HL-60 (cell line): ENCODE measurements at regions not wholly inside any gene's neighbourhood (a gene's known extent, or its start where the extent isn't known, plus 50 kb on each side); places are given as distances from the start of the nearest gene placed in this dataset.

ENCODE experiments used
- DNase-seq, 2 experiments: peaks; one replicate each; pipeline ENCODE4 v3.0.0-alpha.2; 2010 to 2020; ENCODE audit warnings: low read depth in 1 of 2, low spot score in 1 of 2
- H3K27ac ChIP-seq: fragments of 250-450 bp; sonication (Bioruptor Pico); replicated peaks from 2 replicates; pipeline ENCODE4 v1.5.1; 2020; ENCODE audit warnings: mild to moderate bottlenecking, moderate library complexity
- H3K27me3 ChIP-seq: fragments of 250-450 bp; sonication (Bioruptor Pico); 2 replicates; pipeline ENCODE4 v1.5.1; 2021; ENCODE audit warnings: mild to moderate bottlenecking, moderate library complexity; ENCODE audit not compliant: insufficient read depth, poor library complexity, severe bottlenecking
- H3K4me3 ChIP-seq: replicated peaks from 2 replicates; pipeline ENCODE4 v1.5.1; 2011; ENCODE audit warnings: mild to moderate bottlenecking, control low read depth, low read length; ENCODE audit not compliant: insufficient read depth
- GABPA ChIP-seq: IDR thresholded peaks from 2 replicates; pipeline ENCODE4 v1.6.1; 2012; ENCODE audit warnings: low read depth
- POLR2AphosphoS5 ChIP-seq: IDR thresholded peaks from 2 replicates; pipeline ENCODE4 v1.6.1; 2012; ENCODE audit warnings: low read depth
- SPI1 ChIP-seq: IDR thresholded peaks from 2 replicates; pipeline ENCODE4 v1.6.1; 2012; ENCODE audit warnings: low read depth, mild to moderate bottlenecking, borderline replicate concordance
- TF ChIP-seq, protein P1 (sequence below): IDR thresholded peaks from 2 replicates; pipeline ENCODE4 v1.6.1; 2012; ENCODE audit warnings: low read depth; ENCODE audit not compliant: insufficient replicate concordance
- TF ChIP-seq, protein P2 (sequence below): IDR thresholded peaks from one replicate; pipeline ENCODE4 v1.5.1; 2011; ENCODE audit warnings: low read length, control low read depth, inconsistent platforms; ENCODE audit not compliant: insufficient read depth

DNA sequence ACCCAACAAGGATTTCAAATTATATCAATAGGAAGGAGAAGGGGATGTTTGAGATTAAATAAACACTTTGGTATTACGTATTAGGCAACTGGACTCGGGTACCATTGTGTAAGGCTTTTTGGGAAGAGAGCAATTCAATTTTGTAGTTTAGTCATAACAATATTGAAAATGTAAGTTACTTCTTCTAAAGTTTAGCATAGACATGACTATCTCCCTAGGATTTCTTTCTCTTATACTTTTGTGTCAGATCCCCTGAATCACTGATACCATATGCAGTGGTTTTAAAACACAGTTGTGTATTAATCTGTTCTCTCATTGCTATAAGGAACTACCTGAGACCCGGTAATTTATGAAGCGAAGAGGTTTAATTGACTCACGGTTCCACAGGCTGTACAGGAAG, 123.8 kb upstream of the FAM9C start:
- no peak for DNase-seq
- TF ChIP-seq SPI1: no peak
- no peak for TF ChIP-seq GABPA

DNA sequence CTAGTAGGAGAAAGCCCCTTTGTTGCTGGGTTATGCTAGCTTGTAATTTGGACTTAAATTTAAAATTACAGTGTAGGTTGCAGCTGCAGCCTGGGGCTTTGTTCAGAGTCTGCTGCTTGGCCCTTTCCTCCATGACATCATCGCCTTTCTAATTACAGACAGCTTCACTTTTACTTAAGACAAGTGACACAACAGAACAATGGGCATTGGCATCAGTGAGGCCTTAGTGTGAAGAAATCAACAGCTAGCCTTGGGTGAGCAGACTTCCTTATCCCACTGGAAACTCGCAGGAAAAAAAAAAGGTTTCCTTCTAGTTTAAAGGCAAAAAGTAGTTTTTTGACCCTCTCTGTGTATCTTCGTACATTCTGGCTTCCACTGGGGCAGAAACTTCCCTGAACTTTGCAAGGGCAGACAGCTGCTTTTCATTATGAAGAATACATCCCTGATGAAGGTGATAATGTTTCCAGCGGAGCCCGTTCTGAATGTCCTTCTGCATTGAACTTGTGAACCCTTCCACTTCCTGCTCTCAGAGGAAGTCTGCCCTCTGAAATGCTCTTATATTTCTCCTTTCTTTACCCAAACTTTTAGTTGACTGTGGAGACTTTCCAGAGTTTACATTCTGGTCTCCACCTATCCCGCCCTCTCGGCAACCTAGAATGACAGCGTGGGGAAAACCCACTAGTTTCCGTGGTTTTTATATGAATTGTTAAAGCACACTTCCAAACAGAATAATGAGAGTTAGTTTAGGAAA, 123.2 kb upstream of the FAM9C start:
- Histone ChIP-seq H3K27me3 (no peaks in the 10 kb centered on the region), H3K4me3 (no peak overlapping the region), H3K27ac (peak overlapping the region; percentile 22; the same call in 1 of the 2 replicates)
- DNase-seq: peak; percentile 14 to 18
- TF ChIP-seq POLR2AphosphoS5 (no peak), GABPA (0 out of 2 replicates have a peak, but pooled peaks have one; percentile 5), SPI1 (peak; percentile 12; the same call in 1 of the 2 replicates)

More for the DNA sequence above, 123.8 kb upstream of the FAM9C start:
- no peaks in the 10 kb centered on the region for H3K27me3 ChIP-seq
- peak overlapping the region; percentile 22; the same call in 1 of the 2 replicates for H3K27ac ChIP-seq
- H3K4me3 ChIP-seq: no peak overlapping the region

DNA sequence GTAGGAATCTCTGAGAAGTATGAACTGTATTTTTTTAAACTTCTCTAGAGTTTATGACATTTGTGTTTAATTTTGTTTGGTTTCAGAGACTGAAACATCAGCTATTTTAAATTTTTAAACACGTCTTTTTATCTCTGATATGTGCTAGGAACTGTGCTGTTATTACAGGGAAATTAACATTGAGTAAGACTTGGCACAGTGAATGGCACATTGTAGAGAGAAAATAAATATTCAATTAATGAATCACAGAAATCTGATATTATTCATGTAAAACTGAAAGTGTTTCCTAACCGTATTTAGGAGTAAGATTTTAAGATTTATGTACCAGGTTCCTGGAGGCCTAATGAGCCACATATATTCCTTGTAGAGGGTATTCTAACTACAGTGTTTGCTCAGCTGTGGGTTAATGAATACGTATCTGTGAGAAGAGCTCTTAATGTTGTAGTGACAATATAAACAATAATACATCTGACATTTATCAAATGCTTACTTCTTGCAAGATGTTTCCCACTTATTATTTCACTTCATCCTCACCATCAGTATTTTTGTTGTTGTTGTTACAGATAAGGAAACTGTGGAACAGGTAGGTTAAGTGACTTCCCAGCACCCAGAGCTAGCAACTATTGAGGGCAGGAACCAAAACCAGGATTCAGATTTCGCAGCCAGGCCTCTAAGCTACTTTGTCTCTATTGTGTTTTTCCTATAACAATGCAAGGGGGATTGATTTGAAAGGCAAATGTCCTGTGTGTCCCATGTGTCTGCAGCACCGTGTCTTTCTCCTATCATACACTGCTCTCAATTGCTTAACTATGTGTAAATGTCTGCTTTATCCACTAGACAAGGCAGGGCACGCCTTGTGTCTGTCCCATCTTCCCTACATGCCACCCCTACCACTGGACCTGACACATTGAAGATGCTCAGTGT, 121.1 kb upstream of the FAM9C start:
- no peak for DNase-seq
- Histone ChIP-seq H3K27ac (no peak overlapping the region), H3K27me3 (no peaks in the 10 kb centered on the region), H3K4me3 (no peak overlapping the region)
- TF ChIP-seq, protein P1, sequence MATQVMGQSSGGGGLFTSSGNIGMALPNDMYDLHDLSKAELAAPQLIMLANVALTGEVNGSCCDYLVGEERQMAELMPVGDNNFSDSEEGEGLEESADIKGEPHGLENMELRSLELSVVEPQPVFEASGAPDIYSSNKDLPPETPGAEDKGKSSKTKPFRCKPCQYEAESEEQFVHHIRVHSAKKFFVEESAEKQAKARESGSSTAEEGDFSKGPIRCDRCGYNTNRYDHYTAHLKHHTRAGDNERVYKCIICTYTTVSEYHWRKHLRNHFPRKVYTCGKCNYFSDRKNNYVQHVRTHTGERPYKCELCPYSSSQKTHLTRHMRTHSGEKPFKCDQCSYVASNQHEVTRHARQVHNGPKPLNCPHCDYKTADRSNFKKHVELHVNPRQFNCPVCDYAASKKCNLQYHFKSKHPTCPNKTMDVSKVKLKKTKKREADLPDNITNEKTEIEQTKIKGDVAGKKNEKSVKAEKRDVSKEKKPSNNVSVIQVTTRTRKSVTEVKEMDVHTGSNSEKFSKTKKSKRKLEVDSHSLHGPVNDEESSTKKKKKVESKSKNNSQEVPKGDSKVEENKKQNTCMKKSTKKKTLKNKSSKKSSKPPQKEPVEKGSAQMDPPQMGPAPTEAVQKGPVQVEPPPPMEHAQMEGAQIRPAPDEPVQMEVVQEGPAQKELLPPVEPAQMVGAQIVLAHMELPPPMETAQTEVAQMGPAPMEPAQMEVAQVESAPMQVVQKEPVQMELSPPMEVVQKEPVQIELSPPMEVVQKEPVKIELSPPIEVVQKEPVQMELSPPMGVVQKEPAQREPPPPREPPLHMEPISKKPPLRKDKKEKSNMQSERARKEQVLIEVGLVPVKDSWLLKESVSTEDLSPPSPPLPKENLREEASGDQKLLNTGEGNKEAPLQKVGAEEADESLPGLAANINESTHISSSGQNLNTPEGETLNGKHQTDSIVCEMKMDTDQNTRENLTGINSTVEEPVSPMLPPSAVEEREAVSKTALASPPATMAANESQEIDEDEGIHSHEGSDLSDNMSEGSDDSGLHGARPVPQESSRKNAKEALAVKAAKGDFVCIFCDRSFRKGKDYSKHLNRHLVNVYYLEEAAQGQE: no peak
- no peak for TF ChIP-seq GABPA
- TF ChIP-seq, protein P2, sequence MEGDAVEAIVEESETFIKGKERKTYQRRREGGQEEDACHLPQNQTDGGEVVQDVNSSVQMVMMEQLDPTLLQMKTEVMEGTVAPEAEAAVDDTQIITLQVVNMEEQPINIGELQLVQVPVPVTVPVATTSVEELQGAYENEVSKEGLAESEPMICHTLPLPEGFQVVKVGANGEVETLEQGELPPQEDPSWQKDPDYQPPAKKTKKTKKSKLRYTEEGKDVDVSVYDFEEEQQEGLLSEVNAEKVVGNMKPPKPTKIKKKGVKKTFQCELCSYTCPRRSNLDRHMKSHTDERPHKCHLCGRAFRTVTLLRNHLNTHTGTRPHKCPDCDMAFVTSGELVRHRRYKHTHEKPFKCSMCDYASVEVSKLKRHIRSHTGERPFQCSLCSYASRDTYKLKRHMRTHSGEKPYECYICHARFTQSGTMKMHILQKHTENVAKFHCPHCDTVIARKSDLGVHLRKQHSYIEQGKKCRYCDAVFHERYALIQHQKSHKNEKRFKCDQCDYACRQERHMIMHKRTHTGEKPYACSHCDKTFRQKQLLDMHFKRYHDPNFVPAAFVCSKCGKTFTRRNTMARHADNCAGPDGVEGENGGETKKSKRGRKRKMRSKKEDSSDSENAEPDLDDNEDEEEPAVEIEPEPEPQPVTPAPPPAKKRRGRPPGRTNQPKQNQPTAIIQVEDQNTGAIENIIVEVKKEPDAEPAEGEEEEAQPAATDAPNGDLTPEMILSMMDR: no peak
- no peak for TF ChIP-seq SPI1
- TF ChIP-seq POLR2AphosphoS5: no peak

DNA sequence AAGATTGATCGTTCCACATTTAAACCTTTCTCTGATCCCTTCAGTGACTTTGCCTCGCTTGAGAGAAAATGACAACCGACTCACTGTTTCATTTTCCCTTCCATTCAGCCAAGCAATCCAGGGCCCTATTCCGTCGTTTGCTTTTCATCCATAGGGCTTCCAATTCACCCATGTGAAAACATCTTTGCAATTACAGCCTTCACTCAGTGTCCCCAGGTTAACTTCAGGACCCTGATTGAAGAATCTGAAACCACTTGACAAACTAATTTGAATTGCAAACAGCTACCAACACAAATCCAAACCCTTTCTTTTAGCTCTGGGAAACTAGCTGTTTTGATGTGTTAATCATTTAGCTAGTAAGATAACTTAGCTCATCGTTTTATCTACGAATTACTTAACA, 120.2 kb upstream of the FAM9C start:
- DNase-seq: no peak
- no peak overlapping the region for H3K27ac ChIP-seq
- no peak overlapping the region for H3K4me3 ChIP-seq
- TF ChIP-seq POLR2AphosphoS5 (no peak), SPI1 (no peak), GABPA (no peak)
- TF ChIP-seq, protein P1: no peak
- TF ChIP-seq, protein P2: no peak
- no peaks in the 10 kb centered on the region for H3K27me3 ChIP-seq
